ENCODE measurements at regions not wholly inside any gene's neighbourhood (a gene's known extent, or its start where the extent isn't known, plus 50 kb on each side); places are given as distances from the start of the nearest gene placed in this dataset.

- TF ChIP-seq CTCF (IDR thresholded peaks at IDR 0.05 in 8 of 11, conservative IDR thresholded peaks at IDR 0.05 in 3 of 11), result no peak
- TF ChIP-seq POLR2AphosphoS5 (IDR thresholded peaks at IDR 0.05), result no peak
Observed at GRCh38 chr1:69256036-69256435, 311.7 kb upstream of the LRRC7 start.
